NCI-H1930 (cell line): ENCODE measurements at regions not wholly inside any gene's neighbourhood (a gene's known extent, or its start where the extent isn't known, plus 50 kb on each side); places are given as distances from the start of the nearest gene placed in this dataset.

ENCODE experiments used
- DNase-seq, 2 experiments: peaks; one replicate each; lab custom pipeline; 2025; lab: John Stamatoyannopoulos, UW

DNA sequence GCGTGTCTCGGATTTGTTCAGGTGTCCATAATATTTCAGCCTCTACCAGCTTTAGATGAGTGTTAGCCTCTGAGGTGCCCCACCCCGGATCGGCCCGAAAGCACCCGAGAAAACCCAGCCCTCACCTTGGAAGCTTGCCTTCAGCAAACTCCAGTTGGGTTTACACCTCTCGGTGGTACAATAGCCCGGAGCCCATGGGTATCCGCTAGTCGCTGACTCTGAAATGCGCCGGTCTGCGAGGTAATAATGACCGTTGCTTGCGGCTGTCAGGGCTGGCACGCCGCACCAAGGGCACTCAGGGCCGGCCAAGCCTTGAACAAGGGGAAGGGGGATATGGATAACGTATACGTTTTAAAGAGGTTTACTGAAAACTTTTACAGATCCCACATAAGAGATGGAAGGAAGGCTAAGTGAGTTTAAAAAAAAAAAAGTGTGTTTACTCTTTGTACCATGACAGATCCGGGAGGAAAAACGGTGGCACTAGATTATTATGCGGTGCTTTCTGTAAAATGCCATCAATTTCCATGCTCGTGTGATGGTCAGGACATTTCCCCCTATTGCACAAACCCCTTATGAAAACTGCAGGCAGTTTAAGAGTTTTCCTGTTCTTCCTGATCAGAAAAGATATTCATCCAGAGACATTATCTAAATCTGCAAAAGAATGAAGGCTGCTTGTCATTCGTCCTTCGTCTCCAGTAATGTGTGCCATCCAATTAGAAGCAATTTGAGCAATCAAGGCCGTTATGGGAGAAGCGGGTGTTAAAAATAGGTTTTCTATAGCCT is 124.2 kb downstream of the TMEM161B start:
- DNase-seq, result no peak

DNA sequence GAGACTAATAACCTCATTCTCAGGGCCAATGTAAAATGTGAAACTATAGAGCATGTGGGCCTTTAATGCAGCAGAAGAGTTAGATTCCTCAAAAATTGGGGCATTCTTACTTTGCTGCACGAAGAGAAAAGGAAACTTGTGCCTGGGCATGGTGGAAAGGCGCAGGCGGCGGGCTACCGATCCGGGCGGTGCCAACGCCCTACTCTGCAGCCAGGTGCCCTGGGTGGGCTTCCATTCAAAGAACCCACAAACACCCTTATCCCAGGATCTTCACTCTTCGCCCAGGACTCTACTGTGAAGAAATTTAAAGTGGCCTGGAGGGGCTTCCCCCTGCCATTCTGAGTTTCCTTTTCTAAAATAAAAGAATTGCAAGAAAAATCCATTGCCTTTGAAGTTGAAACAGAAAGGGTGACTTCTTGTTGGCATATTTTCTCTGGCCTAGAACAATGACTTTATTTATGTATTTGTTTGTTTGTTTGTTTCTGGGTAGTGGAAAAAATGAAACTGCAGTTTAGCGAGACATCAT is 124.9 kb downstream of the TMEM161B start:
- no peak for DNase-seq

DNA sequence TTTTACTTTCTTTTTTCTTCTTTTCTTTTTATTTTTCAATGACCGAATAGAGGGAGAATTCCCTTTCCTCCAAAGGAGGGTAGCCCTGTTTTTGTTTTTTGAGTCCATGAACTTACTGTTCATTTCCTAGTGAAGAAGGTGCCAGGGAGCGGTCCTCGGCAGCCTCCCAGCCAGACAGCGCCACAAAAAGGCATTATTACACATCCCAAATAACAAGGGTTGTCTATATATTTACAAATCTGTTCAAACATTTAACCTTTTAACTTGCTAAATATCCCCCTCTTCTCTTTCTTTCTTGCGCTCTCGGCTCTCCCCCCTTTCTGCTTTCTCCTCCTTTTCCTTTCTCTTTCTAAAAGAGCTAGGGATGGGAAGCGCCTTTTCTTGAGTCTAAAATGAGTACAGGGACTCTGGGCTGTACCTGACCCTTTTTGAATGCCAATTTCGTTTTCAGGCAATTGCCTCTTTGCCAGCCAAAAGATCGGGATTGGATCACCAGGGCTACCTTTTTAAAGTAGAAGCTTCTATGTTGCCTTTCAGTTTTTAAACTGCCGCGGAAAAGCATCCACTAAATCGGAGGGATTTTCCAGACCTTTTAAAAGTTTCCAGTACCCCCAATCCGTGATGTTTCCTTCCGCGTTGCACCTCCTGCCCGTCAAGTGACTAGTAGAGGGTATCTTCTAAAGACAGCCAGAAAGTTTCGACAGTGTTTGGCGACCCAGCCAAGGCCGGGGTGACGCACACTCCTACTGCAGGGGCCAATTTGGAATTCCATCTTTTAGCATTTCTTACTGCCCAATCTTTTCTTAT is 125.6 kb downstream of the TMEM161B start:
- DNase-seq, result no peak

DNA sequence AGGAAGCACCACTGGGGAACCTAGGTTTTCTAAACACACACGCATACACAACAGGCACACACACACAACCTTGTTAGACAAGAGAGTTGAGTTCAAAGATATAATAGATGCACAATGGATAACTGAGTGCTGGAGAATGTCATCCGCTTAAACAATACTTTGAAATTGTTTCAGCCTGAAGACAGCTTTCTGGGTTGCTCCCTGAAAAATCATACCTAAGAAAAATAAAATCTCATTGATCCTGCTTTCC is 126.1 kb downstream of the TMEM161B start:
- no peak for DNase-seq

DNA sequence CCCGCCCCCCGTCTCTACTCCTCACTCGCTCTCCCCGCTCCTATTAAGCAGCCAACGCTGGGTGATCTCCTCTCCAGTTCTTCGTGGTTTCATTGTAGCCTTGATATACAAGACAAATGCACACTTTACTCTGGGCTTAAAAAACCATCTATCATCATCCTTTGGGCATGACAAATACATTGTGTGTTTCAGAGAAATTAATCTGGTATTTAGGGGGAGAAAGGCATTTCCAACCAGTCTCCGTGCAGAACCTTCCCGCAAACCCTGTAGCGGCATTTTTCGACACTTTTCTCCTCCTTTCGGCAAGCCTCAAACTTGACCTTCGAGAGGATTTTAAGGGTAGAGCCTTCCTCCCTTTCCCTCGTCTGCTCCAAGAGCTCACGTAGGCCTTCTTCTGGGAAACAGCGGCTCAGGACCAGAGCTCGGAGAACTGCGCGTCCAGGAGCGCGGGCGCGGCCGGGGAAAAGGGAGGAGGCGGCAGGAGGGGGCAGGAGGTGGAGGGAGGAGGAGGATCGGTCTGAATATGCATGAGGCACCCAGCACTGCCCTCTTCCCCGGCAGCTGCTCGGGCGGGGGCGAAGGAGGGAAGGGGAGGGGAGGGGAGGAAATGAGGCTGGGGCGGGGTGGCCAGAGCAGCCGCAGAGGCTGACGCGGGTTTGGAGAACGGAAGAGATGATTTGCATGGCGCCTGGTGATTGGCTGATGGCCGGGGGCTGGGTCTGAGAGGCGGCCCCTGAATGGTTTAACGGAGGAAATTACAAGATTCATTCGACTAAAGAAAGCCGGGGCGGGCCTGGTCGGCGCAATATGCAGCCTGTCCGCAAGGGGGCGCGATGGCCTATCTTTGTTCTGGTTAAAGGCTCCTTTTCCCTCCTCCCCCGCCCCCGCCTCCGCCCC is 127.5 kb downstream of the TMEM161B start:
- peak; percentile 89 to 91 for DNase-seq

DNA sequence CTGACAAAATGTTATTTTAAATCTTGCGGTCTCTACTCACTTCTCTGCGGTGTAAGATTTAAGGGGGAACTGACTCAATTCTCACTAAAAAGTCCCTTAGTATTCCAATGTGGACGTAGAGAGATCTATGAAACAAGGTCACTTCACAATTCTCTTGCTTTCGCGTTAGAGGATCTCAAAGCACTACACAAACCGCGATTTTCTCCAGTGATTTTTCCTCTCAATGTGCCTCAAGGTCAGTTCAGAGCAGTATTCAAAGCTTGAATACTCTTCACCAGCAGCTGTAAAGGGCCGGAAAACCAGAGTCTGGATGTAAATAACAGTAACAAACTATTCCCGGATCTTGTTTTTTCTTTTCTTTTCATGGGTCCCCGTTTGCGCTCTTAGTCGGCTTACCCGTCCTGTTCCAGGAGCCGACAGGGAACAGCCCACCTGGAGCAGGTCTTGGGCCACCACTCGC is 128.2 kb downstream of the TMEM161B start:
- no peak for DNase-seq

DNA sequence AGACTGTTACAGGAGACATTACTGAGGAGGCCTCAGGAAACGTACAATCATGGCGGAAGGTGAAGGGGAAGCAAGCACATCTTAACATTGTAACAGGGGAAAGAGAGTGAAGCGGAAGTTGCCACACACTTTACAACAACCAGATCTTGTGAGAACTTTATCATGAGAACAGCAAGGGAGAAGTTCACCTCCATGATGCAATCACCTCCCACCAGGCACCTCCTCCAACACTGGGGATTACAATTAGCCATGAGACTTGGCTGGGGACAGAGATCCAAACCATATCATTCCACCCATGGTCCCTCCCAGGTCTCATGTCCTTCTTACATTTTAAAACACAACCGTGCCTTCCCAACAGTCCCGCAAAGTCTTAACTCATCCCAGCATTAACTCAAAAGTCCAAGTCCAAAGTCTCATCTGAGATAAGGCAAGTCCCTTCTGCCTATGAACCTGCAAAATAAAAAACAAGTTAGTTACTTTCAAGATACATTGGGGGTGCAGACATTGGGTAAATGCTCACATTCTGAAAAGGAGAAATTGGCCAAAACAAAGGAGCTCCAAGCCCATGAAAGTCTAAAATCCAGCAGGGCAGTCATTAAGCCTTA is 138.3 kb downstream of the TMEM161B start:
- DNase-seq, result no peak

DNA sequence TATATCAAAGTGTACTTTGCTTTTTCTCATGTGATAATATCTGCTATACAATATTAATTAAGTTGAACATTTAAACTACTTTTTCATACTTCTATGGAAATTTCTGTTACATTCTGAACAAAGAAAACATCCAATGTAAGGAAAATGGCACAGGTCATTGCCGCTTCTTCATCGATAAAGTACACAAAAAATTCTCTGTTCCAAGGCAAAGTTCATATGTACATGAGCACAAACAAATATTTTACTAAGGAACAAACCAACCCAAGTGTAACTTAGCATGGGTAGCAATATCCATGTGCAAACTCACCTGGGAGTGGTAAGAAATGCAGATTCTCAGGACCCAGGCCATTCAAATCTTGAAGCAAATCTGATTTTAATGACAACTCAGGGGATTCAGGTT is 139.8 kb downstream of the TMEM161B start:
- DNase-seq, result no peak

DNA sequence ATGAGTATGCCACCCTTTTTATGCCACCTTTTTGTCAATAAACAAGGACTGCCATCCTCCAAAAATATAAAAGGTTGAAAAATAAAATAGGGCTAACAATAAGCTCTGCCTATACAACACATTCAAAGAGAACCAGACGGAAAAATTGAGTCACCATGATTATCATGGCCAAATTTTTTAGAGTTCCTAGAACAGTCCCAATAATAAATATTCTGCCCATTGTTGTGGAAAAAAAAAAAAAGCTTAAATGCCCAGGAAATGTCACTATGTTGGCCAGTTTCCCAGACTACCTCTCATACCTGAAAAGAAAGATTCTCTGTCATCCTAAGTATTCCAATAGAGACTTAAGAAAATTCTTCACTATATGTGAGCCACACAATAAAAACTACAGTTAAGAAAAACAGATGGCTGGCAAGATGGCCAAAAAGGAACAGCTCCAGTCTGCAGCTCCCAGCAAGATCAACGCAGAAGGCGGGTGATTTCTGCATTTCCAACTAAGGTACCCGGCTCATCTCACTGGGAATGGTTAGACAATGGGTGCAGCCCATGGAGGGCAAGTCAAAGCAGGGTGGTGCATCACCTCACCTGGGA is 149.0 kb downstream of the TMEM161B start:
- DNase-seq, result no peak

DNA sequence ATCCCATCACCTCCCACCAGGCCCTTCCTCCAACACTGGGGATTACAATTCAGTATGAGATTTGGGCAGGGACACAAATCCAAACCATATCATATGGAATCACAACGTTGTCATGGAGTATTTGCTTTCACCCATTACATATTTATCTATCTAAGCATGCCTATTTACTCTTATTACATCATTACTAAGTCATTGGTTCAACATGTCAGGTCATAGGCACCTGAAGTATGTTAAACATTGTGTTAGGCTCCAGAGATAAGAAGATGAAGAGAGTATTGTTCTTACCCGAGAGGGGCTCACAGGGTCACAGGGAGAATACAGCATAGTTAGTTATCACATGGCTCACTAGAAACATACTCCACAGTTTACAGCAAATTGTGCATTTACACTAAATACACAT is 150.5 kb downstream of the TMEM161B start:
- DNase-seq, result no peak

DNA sequence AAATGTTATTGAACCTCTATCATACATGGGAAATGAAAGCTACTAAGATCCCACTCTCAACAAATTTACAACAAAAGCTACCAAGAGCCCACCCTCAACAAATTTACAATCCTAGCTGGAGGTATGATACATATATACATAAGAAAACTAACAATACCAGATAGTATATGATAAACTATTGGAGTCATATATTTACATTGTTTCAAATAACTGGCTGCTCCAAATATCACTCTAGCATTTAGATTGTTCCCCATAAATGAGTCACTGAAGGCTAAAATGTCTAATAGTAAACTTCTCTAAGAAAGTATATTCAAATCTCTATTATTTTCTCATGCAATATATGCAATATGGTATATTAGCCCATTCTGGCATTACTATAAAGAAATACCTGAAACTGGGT is 151.1 kb downstream of the TMEM161B start:
- no peak for DNase-seq

DNA sequence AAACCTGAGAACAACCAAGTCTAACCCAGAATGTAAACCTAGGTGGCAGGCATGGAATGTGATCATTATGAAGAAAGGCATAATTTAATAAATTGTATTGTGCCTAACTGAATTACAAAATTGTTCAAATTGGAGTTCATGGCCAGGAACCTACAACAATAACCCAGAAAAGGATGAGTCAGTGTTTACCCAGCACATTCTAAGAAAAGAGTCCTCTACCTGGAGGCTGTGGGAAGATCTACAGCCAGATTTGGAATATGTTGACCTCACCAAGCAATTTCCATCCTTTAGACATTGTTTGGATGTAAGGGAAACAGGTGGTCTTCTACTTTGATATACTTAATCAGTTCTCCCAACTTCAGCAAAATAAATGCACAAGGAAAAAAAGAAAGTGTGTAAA is 152.2 kb downstream of the TMEM161B start:
- no peak for DNase-seq

DNA sequence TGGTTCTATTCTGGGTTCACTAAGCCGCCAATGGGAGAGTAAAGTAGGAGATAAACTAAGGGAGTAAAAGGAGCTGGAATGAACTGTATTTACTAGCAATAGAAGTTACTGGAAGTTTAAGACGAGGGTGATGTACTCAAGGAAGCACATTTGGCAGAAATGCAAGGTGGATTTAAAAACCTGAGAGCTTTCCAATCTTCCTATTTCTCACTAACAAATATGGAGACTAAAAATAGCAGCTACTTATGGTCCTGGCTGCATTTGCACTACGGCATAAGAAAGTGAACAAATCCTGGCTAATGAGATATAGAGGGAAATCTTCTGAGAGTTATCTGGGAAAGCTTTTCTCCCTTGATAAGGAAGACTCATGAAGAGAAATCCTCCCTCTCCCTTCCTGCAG is 153.4 kb downstream of the TMEM161B start:
- no peak for DNase-seq

DNA sequence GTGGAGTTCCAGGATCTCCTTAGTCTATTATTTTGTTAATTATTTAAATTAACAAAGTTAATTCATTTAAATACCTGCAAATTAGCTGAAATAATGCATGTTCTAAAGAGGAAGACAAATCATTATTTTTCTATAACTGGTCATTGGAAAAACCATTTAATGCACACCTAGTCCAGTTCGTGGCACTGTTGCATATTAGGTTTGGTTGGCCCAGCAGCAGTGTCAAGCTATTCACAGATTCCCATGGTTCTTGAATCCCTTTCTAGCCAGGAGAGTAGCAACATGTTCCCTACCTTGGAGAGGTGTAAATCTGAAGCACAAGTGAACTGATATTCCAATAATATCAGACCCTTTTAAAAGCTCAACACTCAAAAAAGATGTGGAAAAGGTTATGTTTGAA is 155.2 kb downstream of the TMEM161B start:
- DNase-seq, result no peak

DNA sequence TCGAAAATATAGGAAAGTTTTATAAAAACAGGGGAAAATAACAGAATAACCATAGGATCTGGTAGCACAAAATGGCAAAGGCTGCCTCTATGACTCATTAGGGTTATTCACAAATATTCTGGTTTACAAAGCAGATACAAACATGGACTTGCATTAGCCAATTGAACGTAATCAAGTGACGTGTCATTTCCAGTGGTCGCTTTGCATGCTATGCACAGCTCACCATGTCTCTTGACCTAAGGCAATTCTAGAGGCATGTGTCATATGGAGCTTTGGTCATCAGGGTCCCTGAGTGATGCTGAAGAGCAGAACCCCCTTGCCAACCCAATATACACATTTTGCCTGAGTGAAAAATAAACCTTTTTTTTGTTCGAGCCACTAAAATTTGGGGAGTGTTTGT is 158.8 kb downstream of the TMEM161B start:
- DNase-seq, result no peak

DNA sequence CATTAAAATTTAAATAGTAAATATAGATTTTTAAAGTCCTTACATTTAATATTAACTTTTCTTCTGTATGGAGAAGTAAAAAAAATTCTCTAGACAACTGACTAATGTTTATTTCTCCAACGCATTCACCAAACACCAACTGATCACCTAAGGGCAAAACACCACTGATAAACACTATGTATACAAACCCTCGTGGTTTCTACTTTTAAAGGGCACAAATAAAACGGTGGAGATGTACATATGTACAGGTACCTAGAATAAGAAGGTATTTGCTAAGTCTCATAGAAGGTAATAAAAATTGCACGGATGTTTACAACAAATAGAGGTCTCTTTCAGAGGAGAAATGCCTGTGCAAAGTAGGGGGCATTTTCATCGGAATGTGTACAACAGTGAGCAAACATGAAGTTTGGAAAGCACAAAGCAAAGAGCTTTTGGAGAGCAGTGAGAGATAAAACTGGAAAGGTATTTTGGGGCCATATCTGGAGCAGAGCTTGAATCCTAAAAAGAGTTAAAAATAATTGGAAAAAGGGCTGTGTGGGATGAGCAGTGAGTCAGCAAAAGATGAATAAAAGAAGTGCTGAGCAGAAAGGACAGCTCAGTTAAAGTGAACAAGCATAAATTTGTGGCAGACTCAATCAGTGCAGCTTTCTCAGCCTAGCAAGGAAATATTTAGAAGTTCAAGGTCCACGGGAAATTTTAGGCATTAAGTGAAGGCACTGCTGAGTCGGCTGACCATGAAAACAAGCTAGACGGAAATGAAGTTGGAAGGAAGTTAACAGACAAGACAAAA is 160.0 kb downstream of the TMEM161B start:
- DNase-seq, result no peak

DNA sequence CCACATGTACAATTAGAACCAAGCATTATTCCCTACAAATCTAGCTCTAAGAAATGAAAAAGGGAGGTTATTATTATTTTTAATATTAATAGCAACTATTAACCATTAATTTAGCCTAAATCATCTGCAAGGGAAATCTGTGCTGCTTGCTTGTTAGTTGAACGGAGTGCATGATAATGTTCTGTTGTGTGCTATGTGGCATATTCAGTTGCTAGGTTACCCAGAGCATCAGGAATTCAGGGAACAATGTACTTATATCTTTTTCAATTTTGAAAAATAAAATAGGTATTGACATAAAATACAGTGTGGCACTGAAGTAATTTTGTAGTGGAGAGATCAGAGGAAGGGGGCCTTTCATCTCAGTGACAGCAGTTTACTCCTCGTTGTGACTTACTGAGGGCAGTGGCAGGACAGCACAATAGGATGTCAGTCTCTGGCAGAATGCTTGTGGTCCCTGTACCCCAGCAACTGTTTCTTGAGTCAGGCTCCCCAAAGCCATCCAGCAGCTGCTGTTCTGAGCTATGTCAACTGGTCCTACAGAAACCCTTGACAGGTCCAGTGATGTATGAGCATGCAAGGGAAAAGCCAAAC is 173.6 kb downstream of the TMEM161B start:
- DNase-seq, result no peak

DNA sequence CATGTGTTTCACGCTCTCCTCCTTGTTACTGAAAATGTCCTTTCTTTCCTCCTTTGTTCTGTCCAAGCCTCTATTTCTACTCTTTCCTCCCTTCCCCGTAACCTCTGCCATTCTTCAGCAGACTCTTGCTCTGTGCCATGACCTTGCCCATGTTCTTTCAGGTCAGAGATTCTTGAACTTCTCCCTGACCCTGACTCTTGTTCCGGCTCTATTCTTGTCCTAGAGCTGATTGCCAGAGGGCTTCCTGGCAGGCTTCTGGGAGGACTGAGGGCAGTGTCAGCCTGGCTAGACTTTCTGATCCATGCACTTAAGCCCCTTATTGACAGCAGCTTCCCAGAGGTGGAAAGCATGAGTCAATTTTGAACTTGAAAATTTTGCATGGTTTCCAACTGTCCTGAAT is 174.2 kb downstream of the TMEM161B start:
- no peak for DNase-seq

DNA sequence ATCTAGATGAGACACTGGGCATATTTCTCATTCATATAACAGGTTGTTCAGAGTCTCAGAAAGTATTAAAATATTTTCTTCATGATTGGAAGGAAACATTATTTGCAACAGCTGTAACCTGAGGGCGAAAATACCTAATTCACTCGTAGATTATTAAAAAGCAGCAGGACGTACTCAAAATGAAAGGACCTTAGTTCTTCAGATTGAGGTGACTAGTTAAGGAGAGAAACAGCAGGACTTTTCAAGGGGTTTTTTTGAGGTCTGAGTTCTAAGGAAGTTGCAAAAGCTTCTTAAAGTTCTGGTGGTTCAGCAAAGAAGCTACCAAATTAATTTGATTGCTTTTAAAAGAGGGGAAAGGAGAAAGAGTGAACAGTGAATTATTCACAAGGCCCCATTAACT is 174.9 kb downstream of the TMEM161B start:
- no peak for DNase-seq

DNA sequence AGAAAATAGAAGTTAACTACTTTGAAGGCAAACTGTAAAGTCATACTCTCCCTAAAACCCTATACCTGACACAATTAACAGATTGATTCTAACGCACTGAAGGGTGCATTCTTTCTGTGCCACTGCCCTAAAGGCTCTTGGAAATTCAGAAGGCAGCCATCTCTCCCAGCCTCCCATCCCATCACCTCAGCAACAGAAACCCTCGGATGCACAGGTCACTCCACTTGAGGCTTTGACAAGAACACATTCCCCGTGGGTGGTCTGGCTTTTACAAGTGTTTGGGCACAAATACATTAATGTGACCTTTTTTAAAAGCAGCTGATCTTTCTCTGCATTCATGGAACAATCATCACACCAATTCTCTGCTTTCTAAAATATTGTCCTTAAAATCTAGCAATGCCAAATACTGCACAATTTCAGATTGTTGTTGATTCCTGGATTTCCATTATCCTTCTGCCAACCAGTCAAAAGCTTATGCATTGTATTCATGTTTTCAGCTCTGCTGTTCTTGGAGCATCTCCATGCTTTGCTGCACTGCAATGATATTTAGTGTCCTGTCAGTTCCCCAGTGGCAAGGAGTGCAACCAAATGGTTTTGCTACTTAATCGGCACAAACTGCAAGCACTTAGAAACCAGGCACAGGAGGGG is 175.6 kb downstream of the TMEM161B start:
- no peak for DNase-seq
